NCI-H748 treated with DMSO at 0.1 percent for 48 hours (cell line): ENCODE measurements at regions not wholly inside any gene's neighbourhood (a gene's known extent, or its start where the extent isn't known, plus 50 kb on each side); places are given as distances from the start of the nearest gene placed in this dataset.
"Not testable (repeated sequence)": the region's sequence is repeated elsewhere in the genome, so short reads cannot be mapped to it uniquely, and the experiment has no call there.

Experiments
- DNase-seq: peaks from one replicate; lab custom pipeline; 2025; lab: John Stamatoyannopoulos, UW

DNA sequence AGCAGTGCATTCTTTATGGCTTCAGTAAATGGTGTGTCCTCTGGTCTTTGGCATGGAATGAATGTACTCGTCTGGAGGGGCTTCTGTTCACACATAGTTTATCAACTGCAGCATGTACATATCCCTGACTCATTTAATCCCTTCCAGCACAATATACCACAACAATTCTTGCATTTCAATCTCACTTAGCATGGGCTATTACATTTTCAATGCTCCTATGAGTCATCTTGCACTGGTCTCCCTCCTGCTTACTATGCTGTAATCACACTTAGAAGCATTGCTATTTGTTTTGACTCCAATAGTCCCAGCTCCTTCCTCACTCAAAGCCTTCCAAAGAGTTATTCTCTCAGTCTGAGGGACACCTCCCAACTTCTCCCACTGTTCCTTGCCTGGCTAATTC, 180.9 kb upstream of the NUDT10 start:
- DNase-seq, result no peak

DNA sequence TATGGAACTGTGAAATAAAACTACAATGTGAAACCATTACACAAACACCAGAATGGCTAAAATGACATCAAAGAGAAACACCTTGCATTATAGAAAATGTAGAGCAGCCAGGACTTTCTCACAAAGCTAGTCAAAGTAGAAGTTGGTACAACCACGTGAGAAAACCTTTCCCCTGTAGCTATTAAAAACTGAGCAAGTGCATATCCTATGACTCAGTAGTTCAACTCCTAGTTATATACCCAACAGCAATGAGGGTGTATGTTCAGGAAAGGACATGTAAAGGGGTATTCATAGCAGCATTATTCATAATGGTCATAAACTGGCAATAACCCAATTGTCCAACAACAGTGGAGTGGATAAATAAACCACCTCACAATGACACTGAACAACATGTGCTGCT, 177.5 kb upstream of the NUDT10 start:
- no peak for DNase-seq

DNA sequence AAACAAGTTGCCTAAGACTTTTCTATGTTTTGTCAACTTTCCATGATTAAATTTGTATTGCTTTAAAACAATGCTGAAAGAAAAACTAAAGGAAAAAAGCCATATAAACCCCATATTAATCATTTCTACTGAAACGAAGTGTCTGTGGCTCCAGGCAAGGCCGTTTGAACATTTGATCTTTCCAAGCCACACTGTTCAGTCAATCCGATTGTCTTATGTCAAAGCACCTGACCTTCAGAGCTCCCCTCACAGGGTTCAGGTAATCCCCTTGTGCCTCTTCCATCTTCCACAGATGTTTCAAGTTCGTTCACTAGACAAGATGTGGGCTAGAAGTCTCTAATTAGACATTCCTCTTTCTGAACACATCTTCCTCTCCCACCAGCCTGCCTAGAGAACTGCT, 177.1 kb upstream of the NUDT10 start:
- no peak for DNase-seq

DNA sequence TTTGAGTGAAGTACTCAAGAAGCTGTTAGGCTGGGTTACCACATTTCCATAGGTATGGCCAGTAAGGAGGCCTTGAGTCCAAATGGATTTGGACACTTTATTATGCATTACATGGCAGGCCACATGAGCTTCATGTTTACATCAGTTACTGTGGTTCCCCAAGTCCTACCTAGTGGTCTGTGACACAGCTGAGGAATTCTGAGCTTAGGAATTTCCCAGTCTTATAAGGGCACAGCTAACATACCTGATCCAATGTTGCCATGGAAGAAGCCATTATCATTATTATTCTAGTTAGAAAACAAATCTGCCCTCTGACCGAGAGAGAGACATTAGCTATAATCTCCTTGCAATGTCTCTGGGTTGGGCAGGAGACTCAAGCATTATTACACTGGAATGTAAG, 174.4 kb upstream of the NUDT10 start:
- no peak for DNase-seq

DNA sequence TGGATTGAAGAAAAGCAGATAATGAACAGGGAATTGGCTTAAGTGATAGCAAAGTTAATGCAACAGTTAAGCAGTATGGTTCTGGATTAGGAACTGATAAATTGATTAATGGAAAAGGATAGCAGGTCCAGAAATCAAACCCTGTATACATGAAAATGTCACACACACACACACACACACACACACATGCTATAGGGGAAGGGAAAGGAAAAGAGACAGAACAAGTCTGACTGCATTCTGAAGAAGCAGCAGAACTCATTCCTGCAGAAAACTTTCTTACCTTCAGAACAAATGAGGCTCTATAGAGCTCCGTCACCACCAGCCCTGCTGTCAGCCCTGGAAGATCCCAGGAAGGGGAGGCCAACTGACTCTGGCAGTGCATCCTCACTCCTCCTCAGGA, 173.2 kb upstream of the NUDT10 start:
- DNase-seq, result not testable (repeated sequence)

DNA sequence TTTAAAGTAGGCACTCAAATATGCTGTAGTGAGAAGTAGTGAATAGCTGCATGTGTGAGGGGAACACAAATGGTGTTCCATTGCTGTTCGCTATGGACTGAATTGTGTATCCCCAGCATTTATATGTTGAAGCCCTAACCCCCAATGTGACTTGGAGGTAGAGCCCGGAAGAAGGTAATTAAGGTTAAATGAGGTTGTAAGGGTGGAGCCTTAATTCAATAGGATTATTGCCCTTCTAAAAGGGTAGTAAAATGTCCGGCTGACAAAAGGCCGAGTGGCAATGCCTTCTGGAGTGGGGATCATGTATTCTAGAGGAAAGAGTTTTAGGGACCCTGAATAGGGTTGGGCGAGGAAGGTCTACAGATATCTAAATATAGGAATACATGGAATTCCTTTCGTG, 168.9 kb upstream of the NUDT10 start:
- DNase-seq, result no peak

DNA sequence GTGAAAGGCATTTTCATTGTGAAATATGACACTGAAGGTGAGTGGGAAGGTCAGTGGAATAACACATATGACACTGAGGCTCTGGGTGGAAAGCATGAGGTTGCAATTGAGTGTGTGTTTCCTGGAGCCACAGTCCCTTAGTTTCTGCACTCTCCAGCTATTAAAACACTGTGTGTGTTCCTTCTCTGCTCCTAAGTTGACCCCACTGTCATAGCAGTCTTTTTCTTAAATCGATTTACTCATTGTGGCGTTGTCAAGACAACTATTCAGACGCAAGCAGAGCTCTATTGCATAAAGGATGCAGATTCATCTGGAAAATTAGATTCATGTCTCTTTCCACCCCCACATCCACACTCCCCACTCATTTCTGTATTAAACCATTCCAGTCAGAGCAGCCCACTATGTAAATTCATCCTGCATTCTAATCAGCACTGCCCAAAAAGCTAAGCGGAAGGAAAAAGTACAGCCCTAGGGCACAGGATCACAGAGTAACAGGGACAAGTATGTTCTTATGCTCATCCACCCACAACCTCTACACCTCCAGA, 154.2 kb upstream of the NUDT10 start:
- not testable (repeated sequence) for DNase-seq

DNA sequence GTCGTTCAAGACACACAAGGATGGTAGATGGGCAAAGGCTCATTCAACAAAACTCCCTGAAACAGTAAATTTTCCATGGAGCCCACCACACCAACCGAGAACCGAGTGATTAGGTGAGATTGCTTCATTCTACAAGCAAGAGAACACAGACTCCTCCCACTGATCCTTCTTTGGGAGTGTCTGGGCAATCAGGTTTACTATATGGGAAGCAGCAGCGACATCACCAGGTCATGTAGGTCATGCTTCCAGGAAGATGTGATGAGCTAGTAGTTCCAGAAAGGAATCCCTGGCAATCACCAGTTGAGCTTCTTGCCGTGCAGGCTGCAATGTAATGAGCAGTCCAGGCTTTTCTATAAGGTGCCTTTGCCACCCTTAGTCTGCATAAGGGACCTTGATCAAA, 152.8 kb upstream of the NUDT10 start:
- DNase-seq, result not testable (repeated sequence)

DNA sequence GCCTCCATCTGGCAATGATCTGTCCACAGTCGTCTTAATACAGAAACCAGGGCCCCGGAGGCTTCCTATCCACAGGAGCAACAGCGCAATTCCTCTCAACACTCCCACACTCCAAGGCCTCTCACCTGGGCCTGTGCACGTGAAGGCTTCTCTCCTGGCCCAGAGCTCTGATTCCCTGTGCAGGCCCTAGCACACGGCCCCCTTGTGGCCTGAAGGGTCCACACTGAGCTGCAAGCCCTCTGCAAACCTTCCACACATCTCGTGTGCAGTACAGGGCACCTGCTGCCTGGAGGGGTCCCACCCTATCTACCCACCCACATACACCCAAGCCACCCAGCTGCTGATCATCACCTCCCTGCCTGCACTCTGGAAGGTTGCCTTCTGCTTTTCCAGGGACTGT, 150.1 kb upstream of the NUDT10 start:
- DNase-seq, result no peak

DNA sequence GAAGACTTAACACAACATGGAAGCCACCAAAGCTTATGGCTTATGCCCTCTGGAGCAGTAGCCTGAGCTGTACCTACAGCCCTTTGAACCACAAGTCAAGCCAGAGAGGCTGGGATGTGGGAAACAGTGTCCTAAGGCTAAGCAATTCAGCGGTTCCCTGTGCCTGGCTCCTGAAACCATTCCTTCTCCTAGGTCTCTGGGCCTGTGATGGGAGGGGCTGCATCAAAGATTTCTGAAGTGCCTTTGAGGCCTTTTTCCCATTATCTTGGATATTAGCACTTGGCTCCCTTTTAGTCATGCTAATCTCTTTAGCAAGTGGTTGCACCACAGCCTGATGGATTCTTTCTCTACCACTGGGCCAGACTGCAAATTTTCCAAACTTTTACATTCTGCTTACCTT, 140.5 kb upstream of the NUDT10 start:
- DNase-seq, result no peak

DNA sequence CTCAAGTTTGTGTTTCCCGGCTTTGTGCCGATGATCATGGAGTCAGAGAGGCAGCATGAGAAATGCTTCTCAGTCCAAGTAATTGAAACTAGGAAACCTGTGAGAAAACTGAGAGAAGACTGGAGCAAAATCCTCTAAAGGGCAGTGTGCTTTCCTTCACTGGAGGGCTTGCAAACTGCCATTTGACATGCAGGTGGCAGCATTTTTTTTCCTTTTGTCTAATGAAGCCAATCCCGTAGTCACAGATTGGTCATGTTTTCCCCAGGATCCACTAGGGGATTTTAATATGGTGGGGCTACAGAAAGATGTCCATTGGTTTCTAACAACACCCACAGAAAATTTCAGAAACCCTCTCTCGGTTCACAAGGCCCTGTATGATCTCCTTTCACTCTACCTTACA, 117.4 kb upstream of the NUDT10 start:
- DNase-seq, result no peak

DNA sequence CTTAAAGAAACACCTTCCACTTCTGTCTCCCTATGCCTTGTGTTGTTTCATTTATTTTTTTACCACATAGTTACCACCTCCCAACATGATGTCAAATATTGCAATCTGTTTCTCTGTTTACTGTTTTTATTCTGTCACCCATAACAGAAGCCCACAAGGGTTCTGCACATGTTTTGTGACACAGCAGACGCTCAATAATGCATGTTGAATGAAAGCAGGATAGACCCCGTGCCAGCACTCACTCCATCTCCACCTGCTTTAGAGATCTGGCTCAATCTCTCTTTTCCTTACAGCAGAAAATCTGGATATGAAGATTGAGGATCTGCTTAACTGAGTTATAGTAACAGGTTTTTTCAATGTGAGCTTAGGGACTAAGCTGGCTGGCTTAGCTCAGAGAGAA, 116.8 kb upstream of the NUDT10 start:
- no peak for DNase-seq

DNA sequence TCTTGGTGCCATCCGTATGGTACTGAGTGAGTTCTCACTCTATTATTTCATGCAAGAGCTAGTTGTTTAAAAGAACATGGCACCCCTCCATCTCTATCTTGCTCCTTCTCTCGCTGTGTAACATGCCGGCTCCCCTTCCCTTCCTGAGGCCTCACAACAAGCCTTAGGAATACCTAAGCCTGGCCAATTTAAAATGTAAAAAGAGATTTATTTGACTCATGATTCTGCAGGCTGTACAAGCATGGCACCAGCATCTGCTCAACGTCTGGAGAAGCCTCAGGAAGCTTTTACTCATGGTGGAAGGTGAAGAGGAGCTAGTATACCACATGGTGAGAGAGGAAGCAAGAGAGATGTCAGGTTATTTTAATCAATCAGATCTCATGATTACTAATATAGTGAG, 90.4 kb upstream of the NUDT10 start:
- DNase-seq, result no peak

DNA sequence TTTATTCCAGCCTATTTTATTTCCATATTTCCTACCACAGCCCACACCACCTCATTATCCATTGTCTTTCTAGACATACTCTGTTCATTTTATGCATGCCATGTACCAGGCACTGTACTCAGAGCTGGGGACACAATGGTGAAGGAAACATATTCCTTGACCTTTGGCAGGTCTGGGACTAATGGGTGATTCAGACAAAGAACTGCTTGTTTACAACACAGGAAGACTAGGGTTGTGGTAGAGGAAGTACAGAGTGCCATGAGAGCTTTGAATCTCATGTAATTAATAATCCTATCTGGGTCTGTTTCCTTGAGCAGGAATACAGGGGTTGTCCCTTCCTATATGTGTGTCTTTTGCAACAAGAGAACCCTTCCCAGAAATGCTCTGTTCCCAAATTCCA, 75.1 kb upstream of the NUDT10 start:
- DNase-seq, result no peak

DNA sequence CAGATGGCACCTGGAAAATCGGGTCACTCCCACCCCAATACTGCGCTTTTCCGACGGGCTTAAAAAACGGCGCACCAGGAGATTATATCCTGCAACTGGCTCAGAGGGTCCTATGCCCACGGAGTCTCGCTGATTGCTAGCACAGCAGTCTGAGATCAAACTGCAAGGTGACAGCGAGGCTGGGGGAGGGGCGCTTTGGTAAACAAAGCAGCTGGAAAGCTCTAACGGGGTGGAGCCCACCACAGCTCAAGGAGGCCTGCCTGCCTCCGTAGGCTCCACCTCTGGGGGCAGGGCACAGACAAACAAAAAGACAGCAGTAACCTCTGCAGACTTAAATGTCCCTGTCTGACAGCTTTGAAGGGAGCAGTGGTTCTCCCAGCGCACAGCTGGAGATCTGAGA, 70.4 kb upstream of the NUDT10 start:
- DNase-seq, result not testable (repeated sequence)

DNA sequence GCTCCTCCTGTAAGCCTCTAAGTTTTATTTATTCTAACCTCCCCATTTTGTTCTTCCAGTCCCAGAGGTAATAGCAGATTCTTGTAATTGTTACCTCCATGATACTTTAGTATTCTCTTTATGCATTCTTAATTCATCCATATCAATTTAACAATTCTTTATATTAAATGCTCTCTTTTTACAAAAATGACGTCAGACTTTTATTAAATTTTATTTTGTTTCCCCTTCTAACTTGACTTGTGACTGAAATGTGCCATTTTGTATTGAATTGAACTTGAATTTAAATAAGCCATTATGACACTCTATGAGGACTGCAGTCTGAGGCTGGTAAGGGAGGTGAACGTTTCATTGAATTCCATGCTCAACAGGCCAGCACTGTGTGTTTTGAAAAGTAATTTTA, 60.0 kb upstream of the NUDT10 start:
- DNase-seq, result no peak

DNA sequence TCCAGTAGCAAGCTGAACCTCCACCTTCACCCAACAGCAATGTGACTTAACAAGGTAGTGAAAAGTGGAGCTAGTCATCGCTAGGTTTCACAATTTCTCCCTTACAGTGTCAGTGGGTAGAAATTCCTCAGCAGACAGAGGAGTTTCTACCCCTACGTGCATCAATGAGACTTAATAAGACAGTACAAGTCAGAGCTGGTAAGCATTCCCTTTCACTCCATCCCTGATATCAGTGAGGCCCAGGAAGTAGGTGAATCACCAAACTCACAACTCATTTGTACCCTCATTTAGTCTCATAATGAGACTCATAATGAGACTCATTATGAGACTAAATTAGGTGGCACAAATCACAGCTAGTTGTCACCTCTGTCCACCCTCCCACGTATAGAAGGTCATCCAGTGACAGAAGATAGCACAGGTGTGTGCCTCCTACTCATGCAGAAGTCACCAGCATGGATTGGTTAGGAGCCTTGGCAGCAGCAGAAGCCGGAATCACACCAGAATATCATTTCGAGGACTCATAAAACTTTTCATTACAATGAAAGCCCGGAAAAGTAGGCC, 50.8 kb upstream of the NUDT10 start:
- no peak for DNase-seq
